ENCODE measurements at regions not wholly inside any gene's neighbourhood (a gene's known extent, or its start where the extent isn't known, plus 50 kb on each side); places are given as distances from the start of the nearest gene placed in this dataset.

GRCh38 chr14:65241125-65241752, 138.9 kb upstream of the MAX start:
- Histone ChIP-seq H3K27me3 (replicated peaks; ENCODE audit: insufficient read depth) (no peaks in the 10 kb centered on the region), H3K36me3 (no peaks in the 10 kb centered on the region), H3K4me3 (no peak overlapping the region), H3K27ac (no peak overlapping the region), H3K4me1 (ENCODE audit: control insufficient read depth in 1 of 2, low read depth in 2 of 2) (no peaks in the 10 kb centered on the region), H3K9me3 (no peaks in the 10 kb centered on the region)
- ATAC-seq (ENCODE audit: insufficient number of reproducible peaks, low FRiP score, low read depth) (no peak), DNase-seq (ENCODE audit: low spot score) (no peak)
- no peak for TF ChIP-seq CTCF (IDR thresholded peaks at IDR 0.05)

GRCh38 chr14:65242732-65243134, 140.4 kb upstream of the MAX start:
- H3K27ac ChIP-seq: no peak overlapping the region
- no peak overlapping the region for H3K4me3 ChIP-seq
- ATAC-seq (ENCODE audit: insufficient number of reproducible peaks, low FRiP score, low read depth): no peak

GRCh38 chr14:65243766-65244442, 141.6 kb upstream of the MAX start:
- no peaks in the 10 kb centered on the region for H3K36me3 ChIP-seq
- no peaks in the 10 kb centered on the region for H3K4me1 ChIP-seq (ENCODE audit: control insufficient read depth in 1 of 2, low read depth in 2 of 2)
- no peak overlapping the region for H3K4me3 ChIP-seq
- no peak for DNase-seq (ENCODE audit: low spot score)
- no peak for TF ChIP-seq CTCF (IDR thresholded peaks at IDR 0.05)
- H3K27ac ChIP-seq: no peak overlapping the region
- no peaks in the 10 kb centered on the region for H3K27me3 ChIP-seq (replicated peaks; ENCODE audit: insufficient read depth)
- H3K9me3 ChIP-seq: no peaks in the 10 kb centered on the region
- no peak for ATAC-seq (ENCODE audit: insufficient number of reproducible peaks, low FRiP score, low read depth)

More at GRCh38 chr14:65242732-65243134, 140.4 kb upstream of the MAX start:
- H3K9me3 ChIP-seq: no peaks in the 10 kb centered on the region
- DNase-seq (ENCODE audit: low spot score): no peak
- no peaks in the 10 kb centered on the region for H3K27me3 ChIP-seq (replicated peaks; ENCODE audit: insufficient read depth)
- no peaks in the 10 kb centered on the region for H3K4me1 ChIP-seq (ENCODE audit: control insufficient read depth in 1 of 2, low read depth in 2 of 2)
- no peaks in the 10 kb centered on the region for H3K36me3 ChIP-seq
- no peak for TF ChIP-seq CTCF (IDR thresholded peaks at IDR 0.05)

GRCh38 chr14:65249471-65250161, 147.3 kb upstream of the MAX start:
- DNase-seq (ENCODE audit: low spot score): no peak
- H3K4me1 ChIP-seq (ENCODE audit: control insufficient read depth in 1 of 2, low read depth in 2 of 2): no peaks in the 10 kb centered on the region
- ATAC-seq (ENCODE audit: insufficient number of reproducible peaks, low FRiP score, low read depth): no peak
- no peaks in the 10 kb centered on the region for H3K27me3 ChIP-seq (replicated peaks; ENCODE audit: insufficient read depth)
- H3K4me3 ChIP-seq: no peak overlapping the region
- H3K36me3 ChIP-seq: no peaks in the 10 kb centered on the region
- H3K27ac ChIP-seq: no peak overlapping the region
- H3K9me3 ChIP-seq: no peaks in the 10 kb centered on the region
- no peak for TF ChIP-seq CTCF (IDR thresholded peaks at IDR 0.05)

GRCh38 chr14:65250162-65250495, 147.8 kb upstream of the MAX start:
- no peaks in the 10 kb centered on the region for H3K9me3 ChIP-seq
- no peaks in the 10 kb centered on the region for H3K27me3 ChIP-seq (replicated peaks; ENCODE audit: insufficient read depth)
- ATAC-seq (ENCODE audit: insufficient number of reproducible peaks, low FRiP score, low read depth): no peak
- no peaks in the 10 kb centered on the region for H3K4me1 ChIP-seq (ENCODE audit: control insufficient read depth in 1 of 2, low read depth in 2 of 2)
- H3K4me3 ChIP-seq: no peak overlapping the region
- no peaks in the 10 kb centered on the region for H3K36me3 ChIP-seq
- DNase-seq (ENCODE audit: low spot score): no peak
- no peak overlapping the region for H3K27ac ChIP-seq
- TF ChIP-seq CTCF (IDR thresholded peaks at IDR 0.05): no peak
